ENCODE measurements at regions not wholly inside any gene's neighbourhood (a gene's known extent, or its start where the extent isn't known, plus 50 kb on each side); places are given as distances from the start of the nearest gene placed in this dataset.
"Not testable (repeated sequence)": the region's sequence is repeated elsewhere in the genome, so short reads cannot be mapped to it uniquely, and the experiment has no call there.

- DNase-seq, result no peak
Measured at GRCh38 chr2:199556527-199557285, 99.0 kb upstream of the SATB2 start.

DNA sequence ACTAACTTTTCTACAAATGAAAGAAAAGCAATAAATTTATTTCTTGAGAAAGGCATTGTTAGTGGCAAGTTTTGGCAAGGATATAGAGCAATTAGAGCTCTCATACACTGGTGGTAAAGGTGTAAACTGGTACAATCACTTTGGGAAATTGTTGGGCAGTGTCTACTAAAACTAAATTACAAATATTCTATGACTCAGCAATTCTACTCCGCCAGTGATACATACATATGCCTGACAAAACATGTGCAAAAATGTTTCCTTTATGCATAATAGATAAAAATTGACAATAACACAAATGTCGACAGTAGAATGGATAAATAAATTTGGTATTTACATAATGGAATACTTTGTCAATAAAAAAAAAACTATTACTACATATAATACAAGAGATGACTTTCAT, 96.3 kb upstream of the SATB2 start:
- DNase-seq, result no peak

GRCh38 chr2:199552141-199552540, 94.4 kb upstream of the SATB2 start:
- no peak for DNase-seq

DNA sequence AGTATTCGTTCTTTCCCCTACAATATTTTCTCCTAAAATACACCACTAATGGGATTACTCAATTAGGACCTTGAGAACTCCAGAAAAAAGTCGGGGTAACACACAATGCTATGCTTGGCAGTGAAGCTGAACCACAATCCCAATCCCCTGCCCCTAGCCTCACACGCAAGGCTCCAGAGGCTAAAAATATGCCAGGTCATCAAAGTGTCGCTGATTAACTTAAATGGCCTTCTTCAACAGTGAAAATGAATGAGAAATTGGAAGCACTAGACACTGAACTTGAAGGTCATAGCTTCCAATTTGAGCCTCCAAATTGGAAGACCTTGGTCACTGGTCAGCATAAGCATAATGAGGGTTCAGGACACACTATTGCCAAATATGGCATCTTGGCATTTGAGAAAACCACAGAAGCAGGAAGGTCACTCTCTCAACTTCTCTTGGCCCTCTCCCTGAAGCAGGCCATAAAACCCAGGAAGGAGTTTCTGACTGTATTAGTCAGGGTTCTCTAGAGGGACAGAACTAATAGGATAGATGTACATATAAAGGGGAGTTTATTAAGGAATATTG, 86.0 kb upstream of the SATB2 start:
- DNase-seq, result no peak

GRCh38 chr2:199535445-199536177, 77.9 kb upstream of the SATB2 start:
- DNase-seq, result no peak

DNA sequence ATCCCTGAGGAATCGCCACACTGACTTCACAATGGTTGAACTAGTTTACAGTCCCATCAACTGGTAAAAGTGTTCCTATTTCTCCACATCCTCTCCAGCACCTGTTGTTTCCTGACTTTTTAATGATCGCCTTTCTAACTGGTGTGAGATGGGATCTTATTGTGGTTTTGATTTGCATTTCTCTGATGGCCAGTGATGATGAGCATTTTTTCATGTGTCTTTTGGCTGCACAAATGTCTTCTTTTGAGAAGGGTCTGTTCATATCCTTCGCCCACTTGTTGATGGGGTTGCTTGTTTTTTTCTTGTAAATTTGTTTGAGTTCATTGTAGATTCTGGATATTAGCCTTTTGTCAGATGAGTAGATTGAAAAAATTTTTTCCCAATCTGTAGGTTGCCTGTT, 76.1 kb upstream of the SATB2 start:
- DNase-seq, result not testable (repeated sequence)

DNA sequence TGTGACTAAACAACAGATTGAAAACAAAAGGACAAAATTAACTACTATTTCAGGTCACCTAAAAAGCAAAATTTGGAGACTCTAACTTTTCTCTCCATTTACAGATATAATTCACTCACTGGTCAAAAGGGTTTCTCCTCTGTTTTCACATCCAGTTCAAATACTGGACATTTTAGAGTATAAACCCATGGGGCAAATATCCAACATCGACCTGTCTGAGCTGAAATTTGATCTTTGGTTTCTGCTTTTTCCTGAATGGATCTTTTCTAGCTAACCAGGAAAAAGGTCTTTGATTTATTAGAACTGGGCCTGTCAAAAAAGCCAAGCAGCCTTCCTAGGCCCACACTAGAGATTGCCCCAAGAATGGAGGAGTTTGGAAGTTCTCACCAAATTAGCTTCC, 69.3 kb upstream of the SATB2 start:
- DNase-seq, result no peak

DNA sequence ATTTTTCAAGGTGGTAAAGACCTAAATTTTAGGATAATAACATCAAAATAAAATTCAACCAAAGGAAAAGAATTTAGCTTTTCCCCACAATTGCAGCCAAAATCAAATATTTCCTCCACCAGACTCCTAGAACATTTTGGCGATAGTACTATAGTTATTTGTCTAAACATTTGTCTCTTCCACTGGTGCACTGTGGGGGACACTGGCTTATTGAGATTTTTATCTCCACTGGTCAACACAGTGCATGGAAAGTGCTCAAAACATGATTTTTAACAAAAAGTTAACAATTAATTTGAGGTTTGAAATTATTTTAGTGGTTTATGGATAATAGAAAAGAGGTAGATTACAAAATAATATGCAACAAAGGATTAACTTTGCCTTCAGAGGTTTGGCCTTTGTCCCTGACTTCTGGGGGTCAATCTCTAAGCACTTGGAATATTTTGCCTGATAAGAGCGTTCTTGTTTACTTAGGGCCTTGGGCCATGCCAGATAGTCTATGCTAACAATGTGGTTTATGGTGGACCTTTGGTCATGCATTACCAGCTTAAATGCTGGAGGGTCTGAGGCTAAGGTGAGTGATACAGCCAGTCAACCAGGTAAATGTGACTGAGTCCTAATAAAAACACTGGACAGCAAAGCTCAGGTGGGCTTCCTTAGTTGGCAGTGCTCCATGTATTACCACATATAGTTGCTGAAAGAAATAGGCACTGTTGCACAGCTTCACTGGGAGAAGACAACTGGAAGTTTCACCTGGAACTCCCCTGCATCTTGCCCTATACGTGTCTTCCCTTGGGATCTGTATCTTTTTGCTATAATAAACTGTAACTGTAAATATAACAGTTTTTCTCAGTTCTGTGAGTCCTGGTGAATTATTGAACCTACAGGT, 67.2 kb upstream of the SATB2 start:
- no peak for DNase-seq

DNA sequence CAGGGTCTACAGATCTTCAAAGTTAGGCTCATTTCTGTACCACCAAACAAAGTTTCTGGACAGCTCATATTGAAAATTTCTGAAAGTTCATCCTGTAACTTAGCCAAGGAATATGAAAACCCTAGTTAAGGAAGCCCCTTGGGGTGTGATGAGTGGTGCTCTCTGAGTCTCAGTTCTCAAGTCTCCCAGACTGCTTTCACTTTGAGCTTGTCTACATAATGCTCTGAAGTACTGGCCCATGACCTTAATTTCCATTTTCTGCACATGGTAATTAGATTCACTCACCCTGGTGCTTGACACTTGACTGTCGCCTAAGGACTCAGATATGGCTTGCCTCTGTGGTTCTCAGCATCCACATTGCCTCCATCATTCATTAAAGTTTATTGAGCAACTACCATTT, 51.7 kb upstream of the SATB2 start:
- no peak for DNase-seq

All from activated CD4-positive, alpha-beta T cell treated with anti-CD3 and anti-CD28 coated beads, Interleukin-10, Interleukin-2, amounts not matched to agents 100 ng/mL and 50 ng/mL, durations not matched to agents 16 hours and 8 hours (primary cell).